ENCODE measurements at regions not wholly inside any gene's neighbourhood (a gene's known extent, or its start where the extent isn't known, plus 50 kb on each side); places are given as distances from the start of the nearest gene placed in this dataset.

- TF ChIP-seq CTCF (IDR thresholded peaks at IDR 0.05), result no peak
Measured at GRCh38 chr6:67653561-67653960, 981.5 kb upstream of the ADGRB3 start.

GRCh38 chr6:67646550-67646949 lies 988.5 kb upstream of the ADGRB3 start:
- Histone ChIP-seq H3K27ac (ENCODE audit: low read depth in 1 of 2, low read length in 2 of 2) (no peak overlapping the region), H3K9me3 (ENCODE audit: control insufficient read depth in 1 of 2, insufficient read depth in 1 of 2, low read length in 2 of 2) (no peaks in the 10 kb centered on the region), H3K36me3 (ENCODE audit: insufficient read depth, low read length) (no peaks in the 10 kb centered on the region), H3K27me3 (ENCODE audit: control insufficient read depth in 1 of 2, insufficient read depth in 2 of 2, low read length in 2 of 2) (no peaks in the 10 kb centered on the region), H3K4me3 (ENCODE audit: low read length) (no peak overlapping the region), H3K4me1 (ENCODE audit: insufficient read depth, low read length) (no peaks in the 10 kb centered on the region)
- Mint-ChIP-seq H3K4me3 (no peak overlapping the region), H3K36me3 (ENCODE audit: low read depth) (no peaks in the 10 kb centered on the region), H3K27me3 (no peaks in the 10 kb centered on the region), H3K27ac (no peak overlapping the region), H3K9me3 (no peaks in the 10 kb centered on the region), H3K4me1 (ENCODE audit: low read depth) (no peaks in the 10 kb centered on the region)
- CTCF ChIA-PET, result no interaction called here
- POLR2A ChIA-PET, result no interaction called here
- ATAC-seq (ENCODE audit: poor library complexity) (no peak), DNase-seq (no peak)
- TF ChIP-seq CTCF (IDR thresholded peaks at IDR 0.05), result no peak
- intact Hi-C loops (cut with DNase I, micrococcal nuclease), result no loop called here

More at GRCh38 chr6:67653561-67653960, 981.5 kb upstream of the ADGRB3 start:
- Mint-ChIP-seq H3K4me3 (no peak overlapping the region), H3K36me3 (ENCODE audit: low read depth) (no peaks in the 10 kb centered on the region), H3K27ac (no peak overlapping the region), H3K9me3 (peaks cover 8% of the 10 kb centered on the region), H3K27me3 (no peaks in the 10 kb centered on the region), H3K4me1 (ENCODE audit: low read depth) (no peaks in the 10 kb centered on the region)
- intact Hi-C loops (cut with DNase I, micrococcal nuclease), result no loop called here
- ATAC-seq (ENCODE audit: poor library complexity) (no peak), DNase-seq (no peak)
- no peak overlapping the region for H3K27ac ChIP-seq (ENCODE audit: low read depth in 1 of 2, low read length in 2 of 2)
- H3K9me3 ChIP-seq (ENCODE audit: control insufficient read depth in 1 of 2, insufficient read depth in 1 of 2, low read length in 2 of 2), result peaks cover 0 to 4% of the 10 kb centered on the region in 2 experiments
- H3K36me3 ChIP-seq (ENCODE audit: insufficient read depth, low read length), result no peaks in the 10 kb centered on the region
- no peak overlapping the region for H3K4me3 ChIP-seq (ENCODE audit: low read length)
- no peaks in the 10 kb centered on the region for H3K27me3 ChIP-seq (ENCODE audit: control insufficient read depth in 1 of 2, insufficient read depth in 2 of 2, low read length in 2 of 2)
- H3K4me1 ChIP-seq (ENCODE audit: insufficient read depth, low read length), result no peaks in the 10 kb centered on the region
- ChIA-PET CTCF (no interaction called here), POLR2A (no interaction called here)

- intact Hi-C loops (cut with DNase I, micrococcal nuclease), result no loop called here
- TF ChIP-seq CTCF (IDR thresholded peaks at IDR 0.05), result no peak
- H3K27ac ChIP-seq (ENCODE audit: low read depth in 1 of 2, low read length in 2 of 2), result no peak overlapping the region
- ATAC-seq (ENCODE audit: poor library complexity) (no peak), DNase-seq (no peak)
- peaks cover 3% of the 10 kb centered on the region for H3K9me3 Mint-ChIP-seq
- no peaks in the 10 kb centered on the region for H3K4me1 Mint-ChIP-seq (ENCODE audit: low read depth)
- no peaks in the 10 kb centered on the region for H3K4me1 ChIP-seq (ENCODE audit: insufficient read depth, low read length)
- H3K9me3 ChIP-seq (ENCODE audit: control insufficient read depth in 1 of 2, insufficient read depth in 1 of 2, low read length in 2 of 2), result no peaks in the 10 kb centered on the region
- H3K36me3 ChIP-seq (ENCODE audit: insufficient read depth, low read length), result no peaks in the 10 kb centered on the region
- no peak overlapping the region for H3K27ac Mint-ChIP-seq
- no peaks in the 10 kb centered on the region for H3K27me3 ChIP-seq (ENCODE audit: control insufficient read depth in 1 of 2, insufficient read depth in 2 of 2, low read length in 2 of 2)
- no peaks in the 10 kb centered on the region for H3K27me3 Mint-ChIP-seq
- ChIA-PET POLR2A (no interaction called here), CTCF (no interaction called here)
- no peak overlapping the region for H3K4me3 ChIP-seq (ENCODE audit: low read length)
- H3K4me3 Mint-ChIP-seq, result no peak overlapping the region
- no peaks in the 10 kb centered on the region for H3K36me3 Mint-ChIP-seq (ENCODE audit: low read depth)
Measured at GRCh38 chr6:67643281-67643680, 991.8 kb upstream of the ADGRB3 start.
